Muscle layer of duodenum (tissue), 2 donors: ENCODE measurements at regions not wholly inside any gene's neighbourhood (a gene's known extent, or its start where the extent isn't known, plus 50 kb on each side); places are given as distances from the start of the nearest gene placed in this dataset.

Source experiments
- H3K27ac ChIP-seq: one replicate; pipeline ENCODE4 v1.7.0; 2013; ENCODE audit warnings: mild to moderate bottlenecking, low read length
- H3K27me3 ChIP-seq: one replicate; pipeline ENCODE4 v1.7.0; 2013; ENCODE audit warnings: low read depth, mild to moderate bottlenecking, control low read depth, low read length
- H3K36me3 ChIP-seq, 2 donors: one replicate each; pipeline ENCODE4 v1.7.0; 2013; ENCODE audit warnings: low read length in 2 of 2, control low read depth in 1 of 2, mild to moderate bottlenecking in 1 of 2; ENCODE audit not compliant: insufficient read depth in 2 of 2, control insufficient read depth in 1 of 2
- H3K4me1 ChIP-seq, 2 donors: one replicate each; pipeline ENCODE4 v1.7.0; 2013; ENCODE audit warnings: low read length in 2 of 2, mild to moderate bottlenecking in 2 of 2, control low read depth in 1 of 2, moderate library complexity in 1 of 2; ENCODE audit not compliant: insufficient read depth in 2 of 2, control insufficient read depth in 1 of 2
- H3K4me3 ChIP-seq, 2 donors: one replicate each; pipeline ENCODE4 v1.7.0; 2013; ENCODE audit warnings: low read length in 2 of 2, low read depth in 1 of 2, mild to moderate bottlenecking in 1 of 2
- H3K9me3 ChIP-seq, 2 donors: one replicate each; pipeline ENCODE4 v1.7.0; 2013; ENCODE audit warnings: low read length in 2 of 2, control low read depth in 1 of 2, mild to moderate bottlenecking in 1 of 2; ENCODE audit not compliant: control insufficient read depth in 1 of 2
- donor health status: healthy.

DNA sequence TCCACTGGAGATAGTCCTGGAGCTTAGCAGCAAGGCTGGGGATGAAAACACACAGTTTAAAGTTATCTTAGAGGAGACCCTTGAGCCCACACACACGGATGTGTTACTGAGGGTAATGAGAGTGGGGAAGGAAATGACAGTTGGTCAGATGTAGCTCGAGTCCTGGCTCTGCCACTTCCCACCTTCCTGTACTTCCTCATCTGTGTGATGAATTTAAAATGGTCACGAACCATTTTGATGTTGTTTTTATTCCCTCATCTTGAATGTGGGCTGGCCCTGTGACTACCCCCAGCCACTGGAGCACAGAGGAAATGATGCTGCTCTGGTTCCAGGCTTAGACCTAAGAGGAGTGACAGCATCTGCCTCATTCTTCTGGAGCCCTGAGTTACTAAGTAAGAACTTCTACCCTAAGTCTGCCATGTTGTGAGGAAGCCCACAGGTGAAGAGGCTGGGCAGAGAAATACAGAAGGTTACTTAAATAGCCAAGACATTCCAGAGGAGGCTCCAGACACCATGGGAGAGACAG, 141.2 kb downstream of the NRN1 start:
- Histone ChIP-seq H3K36me3 (no peaks in the 10 kb centered on the region), H3K27me3 (no peaks in the 10 kb centered on the region), H3K27ac (no peak overlapping the region), H3K9me3 (peaks cover 2 to 6% of the 10 kb centered on the region in 2 donors), H3K4me3 (no peak overlapping the region), H3K4me1 (peaks cover 0 to 5% of the 10 kb centered on the region in 2 donors)

GRCh38 chr6:5860849-5861248, 145.9 kb downstream of the NRN1 start:
- Histone ChIP-seq H3K4me1 (no peaks in the 10 kb centered on the region), H3K36me3 (no peaks in the 10 kb centered on the region), H3K27me3 (no peaks in the 10 kb centered on the region), H3K27ac (no peak overlapping the region), H3K4me3 (no peak overlapping the region), H3K9me3 (peaks cover 0 to 6% of the 10 kb centered on the region in 2 donors)

- peaks cover 8% of the 10 kb centered on the region for H3K27me3 ChIP-seq
- H3K36me3 ChIP-seq = no peaks in the 10 kb centered on the region
- H3K9me3 ChIP-seq = no peaks in the 10 kb centered on the region
- no peak overlapping the region for H3K27ac ChIP-seq
- H3K4me3 ChIP-seq = no peak overlapping the region
- peaks cover 0 to 10% of the 10 kb centered on the region in 2 donors for H3K4me1 ChIP-seq
These were observed 150.8 kb downstream of the NRN1 start for GRCh38 chr6:5855787-5856470.

DNA sequence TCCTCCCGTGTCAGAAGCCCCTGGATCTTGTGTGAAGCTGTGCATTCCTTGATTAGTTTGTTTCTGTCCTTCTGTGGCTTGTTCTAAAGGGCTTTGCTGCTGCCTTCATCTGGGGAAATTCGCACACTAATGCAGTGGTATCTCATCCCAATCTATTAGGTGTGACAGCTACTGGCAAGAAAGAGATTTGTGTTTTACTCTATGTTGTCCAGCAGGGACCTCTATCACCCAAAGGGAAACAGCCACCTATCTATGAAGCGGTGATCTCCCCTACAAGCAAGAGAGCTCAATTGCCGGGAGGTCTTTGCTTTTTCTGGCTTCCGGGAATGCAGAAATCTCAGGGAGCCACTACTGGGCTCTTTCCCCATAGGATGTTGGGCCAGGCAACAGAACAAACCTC, 151.8 kb downstream of the NRN1 start:
- H3K36me3 ChIP-seq = no peaks in the 10 kb centered on the region
- no peak overlapping the region for H3K27ac ChIP-seq
- H3K4me1 ChIP-seq = peaks cover 0 to 15% of the 10 kb centered on the region in 2 donors
- H3K9me3 ChIP-seq = no peaks in the 10 kb centered on the region
- peaks cover 19% of the 10 kb centered on the region for H3K27me3 ChIP-seq
- no peak overlapping the region for H3K4me3 ChIP-seq

DNA sequence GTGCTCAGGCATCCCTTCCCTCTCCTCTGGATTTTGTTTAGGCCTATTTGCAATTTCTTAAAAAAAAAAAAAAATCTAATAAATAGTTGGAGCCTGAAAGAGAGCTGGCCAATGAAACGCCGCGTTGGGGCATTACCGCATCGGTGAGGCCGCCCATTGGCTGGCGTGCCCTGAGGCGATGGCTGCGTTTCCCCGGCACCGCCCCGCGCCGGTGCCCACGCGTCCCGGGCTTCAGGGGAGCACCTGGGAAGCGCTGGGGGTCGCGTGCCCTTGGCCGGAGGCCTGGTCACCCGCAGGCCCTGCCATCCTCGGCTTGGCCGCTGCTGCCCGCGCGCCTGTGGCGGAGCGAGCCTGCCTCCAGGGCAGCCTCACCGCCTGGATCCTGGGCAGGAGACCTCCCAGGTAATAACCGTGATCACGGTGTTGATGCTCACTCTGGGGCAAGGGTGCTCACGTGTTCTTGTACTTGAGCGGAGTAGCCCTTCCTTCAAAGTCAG, 155.4 kb downstream of the NRN1 start:
- peaks cover 24% of the 10 kb centered on the region for H3K27me3 ChIP-seq
- H3K27ac ChIP-seq = no peak overlapping the region
- H3K9me3 ChIP-seq = peaks cover 0 to 5% of the 10 kb centered on the region in 2 donors
- H3K36me3 ChIP-seq = no peaks in the 10 kb centered on the region
- peak overlapping the region; percentile 16 to 58 for H3K4me3 ChIP-seq
- peaks cover 0 to 15% of the 10 kb centered on the region in 2 donors for H3K4me1 ChIP-seq

- peak overlapping the region; percentile 16 to 58 for H3K4me3 ChIP-seq
- H3K27me3 ChIP-seq = peaks cover 24% of the 10 kb centered on the region
- H3K27ac ChIP-seq = no peak overlapping the region
These were observed 155.9 kb downstream of the NRN1 start for GRCh38 chr6:5850848-5851255.

GRCh38 chr6:5846889-5847288, 159.8 kb downstream of the NRN1 start:
- no peak overlapping the region for H3K27ac ChIP-seq
- H3K9me3 ChIP-seq = peaks cover 0 to 12% of the 10 kb centered on the region in 2 donors
- no peak overlapping the region for H3K4me3 ChIP-seq
- H3K4me1 ChIP-seq = peaks cover 0 to 15% of the 10 kb centered on the region in 2 donors
- no peaks in the 10 kb centered on the region for H3K36me3 ChIP-seq
- peaks cover 22% of the 10 kb centered on the region for H3K27me3 ChIP-seq

More at GRCh38 chr6:5850848-5851255, 155.9 kb downstream of the NRN1 start:
- peaks cover 0 to 15% of the 10 kb centered on the region in 2 donors for H3K4me1 ChIP-seq
- no peaks in the 10 kb centered on the region for H3K36me3 ChIP-seq
- peaks cover 0 to 5% of the 10 kb centered on the region in 2 donors for H3K9me3 ChIP-seq

DNA sequence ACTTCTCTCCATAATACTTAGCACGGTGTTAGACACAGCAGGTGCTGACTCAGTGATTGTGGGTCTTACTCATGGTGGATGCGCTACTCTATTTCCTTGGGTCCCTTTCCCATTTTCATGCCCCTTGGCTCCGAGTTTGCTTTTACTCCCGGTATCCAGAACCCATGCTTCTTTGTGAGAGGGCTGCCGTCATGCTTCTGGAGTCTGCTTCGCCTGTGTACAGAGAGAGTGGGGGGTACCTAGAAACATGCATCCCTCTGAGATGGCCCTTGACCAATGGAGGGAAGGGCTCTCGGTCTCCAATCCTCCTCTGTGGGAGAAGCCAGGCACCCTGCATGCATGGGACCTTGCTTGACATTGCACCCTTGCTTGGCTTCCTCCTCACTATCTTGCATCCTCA, 160.4 kb downstream of the NRN1 start:
- H3K27ac ChIP-seq = no peak overlapping the region

DNA sequence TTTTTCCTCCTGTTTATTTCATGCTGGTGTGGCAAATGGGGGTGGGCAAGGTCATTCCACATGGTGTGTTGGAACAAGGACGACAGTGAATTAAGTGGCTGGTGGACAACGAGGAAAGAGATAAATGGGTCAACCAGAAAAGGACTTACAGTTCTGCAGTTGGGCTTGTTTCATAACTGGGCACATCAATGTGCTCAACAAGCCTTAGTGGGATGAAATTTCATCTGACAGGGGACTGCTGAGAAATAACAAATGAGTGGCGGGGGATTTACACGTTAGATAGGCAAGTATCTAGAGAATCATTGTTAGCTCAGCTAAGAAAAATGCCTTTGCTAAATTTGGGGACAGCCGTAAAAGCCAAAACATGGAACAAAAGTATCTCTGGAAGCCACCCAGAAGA, 163.6 kb downstream of the NRN1 start:
- Histone ChIP-seq H3K4me3 (no peak overlapping the region), H3K36me3 (no peaks in the 10 kb centered on the region), H3K9me3 (peaks cover 0 to 11% of the 10 kb centered on the region in 2 donors), H3K27me3 (peaks cover 5% of the 10 kb centered on the region), H3K4me1 (no peaks in the 10 kb centered on the region), H3K27ac (no peak overlapping the region)

More for the DNA sequence above, 160.4 kb downstream of the NRN1 start:
- Histone ChIP-seq H3K4me3 (no peak overlapping the region), H3K9me3 (peaks cover 0 to 12% of the 10 kb centered on the region in 2 donors), H3K4me1 (peaks cover 0 to 9% of the 10 kb centered on the region in 2 donors), H3K27me3 (peaks cover 17% of the 10 kb centered on the region), H3K36me3 (no peaks in the 10 kb centered on the region)

DNA sequence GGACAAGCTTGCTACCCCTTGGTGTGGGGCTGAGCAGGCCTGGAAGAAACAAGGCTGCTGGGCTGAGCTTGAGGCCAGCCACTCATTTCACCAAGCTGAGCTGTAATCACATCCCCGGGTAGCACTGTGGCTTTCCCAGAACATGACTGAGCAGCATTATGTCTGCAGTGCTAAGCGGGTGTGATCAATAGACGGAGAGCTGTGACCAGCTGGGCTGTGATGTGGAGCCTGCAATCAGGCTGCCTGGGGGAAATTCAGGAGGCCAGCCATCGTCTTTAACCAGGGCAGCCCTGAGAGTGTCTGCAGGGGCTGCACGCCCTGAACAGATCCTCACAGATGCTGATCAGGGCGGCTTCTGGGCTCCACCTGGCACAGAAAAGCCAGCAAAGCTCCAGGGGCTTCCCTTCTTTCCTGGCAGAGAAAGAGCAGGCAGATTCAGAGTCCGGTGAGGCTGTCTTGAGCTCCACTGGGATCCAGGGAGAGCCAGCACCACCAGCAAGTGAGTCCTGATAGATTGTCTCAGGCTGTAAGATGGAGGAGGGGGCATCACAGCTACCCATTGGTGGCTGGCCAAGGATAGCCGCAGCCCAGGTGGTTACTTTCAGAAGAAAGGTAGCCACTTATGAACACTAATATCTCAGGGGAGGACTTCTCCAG, 165.9 kb downstream of the NRN1 start:
- Histone ChIP-seq H3K27me3 (no peaks in the 10 kb centered on the region), H3K4me3 (no peak overlapping the region), H3K4me1 (no peaks in the 10 kb centered on the region), H3K27ac (no peak overlapping the region), H3K36me3 (no peaks in the 10 kb centered on the region), H3K9me3 (peaks cover 0 to 7% of the 10 kb centered on the region in 2 donors)

- no peaks in the 10 kb centered on the region for H3K4me1 ChIP-seq
- H3K36me3 ChIP-seq = no peaks in the 10 kb centered on the region
- H3K9me3 ChIP-seq = peaks cover 0 to 2% of the 10 kb centered on the region in 2 donors
- no peaks in the 10 kb centered on the region for H3K27me3 ChIP-seq
- no peak overlapping the region for H3K27ac ChIP-seq
- no peak overlapping the region for H3K4me3 ChIP-seq
These were observed 167.9 kb downstream of the NRN1 start for GRCh38 chr6:5838656-5839396.
